NOMO-1 treated with dmso at 0.1 percent for 144 hours (cell line): ENCODE measurements at regions not wholly inside any gene's neighbourhood (a gene's known extent, or its start where the extent isn't known, plus 50 kb on each side); places are given as distances from the start of the nearest gene placed in this dataset.

Experiments used
- DNase-seq: peaks from one replicate; lab custom pipeline; 2025; ENCODE audit not compliant: unreplicated experiment; lab: John Stamatoyannopoulos, UW

DNA sequence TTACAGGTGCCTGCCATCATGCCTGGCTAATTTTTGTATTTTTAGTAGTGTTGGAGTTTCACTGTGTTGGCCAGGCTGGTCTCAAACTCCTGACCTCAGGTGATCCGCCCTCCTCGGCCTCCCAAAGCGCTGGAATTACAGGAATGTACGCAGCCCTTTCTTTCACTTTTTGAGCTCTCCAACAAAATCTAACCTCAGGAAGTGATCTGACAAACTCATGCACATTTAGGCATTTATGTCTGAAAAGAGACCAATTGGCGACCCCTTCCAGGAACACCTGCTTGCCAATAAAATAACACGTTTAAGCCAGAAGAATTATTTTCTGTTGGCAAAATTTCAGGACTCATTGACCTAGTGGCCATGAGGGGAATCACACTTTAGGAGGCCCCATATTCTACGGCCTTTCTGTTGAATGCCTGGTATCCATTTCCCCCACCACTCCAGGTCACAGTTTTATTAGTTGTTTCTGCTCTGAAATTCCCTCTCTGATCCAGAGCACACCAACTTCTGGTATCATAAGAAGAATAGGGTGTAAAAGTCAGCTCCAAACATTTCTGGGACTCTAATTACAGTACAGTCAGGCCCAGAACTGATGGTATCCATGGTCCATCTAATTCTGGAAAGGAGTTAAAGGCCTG, 65.8 kb upstream of the FRMD4A start:
- DNase-seq, result no peak

DNA sequence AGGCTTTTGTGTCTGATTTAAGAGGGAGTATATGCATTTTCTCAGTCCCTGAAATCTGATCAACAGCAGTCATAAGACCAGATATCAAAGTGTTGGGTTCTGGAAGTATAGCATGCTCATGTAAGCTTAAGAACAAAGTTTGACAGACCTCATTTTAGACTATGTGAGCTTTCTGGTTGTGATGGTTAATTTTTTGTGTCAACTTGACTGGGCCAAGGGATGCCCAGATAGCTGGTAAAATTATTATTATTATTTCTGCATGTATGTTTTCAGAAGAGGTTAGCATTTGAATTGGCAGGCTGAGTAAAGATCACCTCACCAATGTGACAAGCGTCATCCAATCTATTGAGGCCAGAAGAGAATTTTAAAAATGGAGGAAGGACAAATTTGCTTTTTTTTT, 63.5 kb upstream of the FRMD4A start:
- DNase-seq, result no peak

DNA sequence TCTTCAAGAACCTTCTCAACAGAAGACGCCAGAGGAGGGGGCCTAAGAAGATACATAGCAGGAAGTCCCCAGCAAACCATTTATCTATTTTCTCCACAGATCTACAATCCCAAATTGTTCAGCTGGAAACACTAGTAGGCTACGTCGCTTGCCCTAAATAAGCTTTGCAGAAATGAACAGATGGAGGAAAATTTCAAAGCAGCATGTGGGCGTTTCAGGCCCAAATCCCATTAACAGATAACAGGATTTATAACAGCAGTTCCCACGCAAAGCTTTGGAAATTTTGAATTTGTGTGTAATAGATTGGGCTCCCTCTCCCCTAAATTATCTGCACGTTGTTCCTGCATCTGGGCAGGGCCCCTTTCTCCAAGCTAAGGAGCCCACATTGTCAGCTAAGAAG, 60.6 kb upstream of the FRMD4A start:
- DNase-seq, result no peak

DNA sequence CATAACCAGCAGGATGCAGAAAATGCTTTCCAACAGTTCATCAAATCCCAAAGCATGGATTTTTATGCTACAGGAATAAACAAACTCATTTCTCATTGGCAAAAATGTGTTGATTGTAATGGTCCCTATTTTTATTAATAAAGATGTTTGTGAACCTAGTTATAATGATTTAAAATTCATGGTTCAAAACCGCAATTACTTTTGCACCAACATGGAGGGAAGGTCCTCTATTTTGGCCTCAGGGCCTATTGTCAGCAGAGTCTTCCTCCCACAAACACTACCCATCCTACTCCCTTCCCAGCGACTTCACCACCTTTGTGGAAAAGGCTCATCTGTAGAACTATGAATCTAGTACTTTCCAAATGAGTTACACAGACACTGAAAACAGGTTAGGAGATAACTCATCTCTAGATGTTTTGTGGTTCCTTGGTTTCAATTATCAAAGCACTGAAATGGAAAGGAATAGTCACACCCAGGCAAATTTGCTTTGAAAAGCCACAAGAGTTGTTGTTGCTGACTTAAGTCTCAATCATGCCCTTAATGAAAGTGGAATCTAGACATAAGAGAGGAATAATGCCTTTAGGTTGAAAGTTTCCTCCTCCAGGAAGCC, 59.4 kb upstream of the FRMD4A start:
- DNase-seq, result no peak

DNA sequence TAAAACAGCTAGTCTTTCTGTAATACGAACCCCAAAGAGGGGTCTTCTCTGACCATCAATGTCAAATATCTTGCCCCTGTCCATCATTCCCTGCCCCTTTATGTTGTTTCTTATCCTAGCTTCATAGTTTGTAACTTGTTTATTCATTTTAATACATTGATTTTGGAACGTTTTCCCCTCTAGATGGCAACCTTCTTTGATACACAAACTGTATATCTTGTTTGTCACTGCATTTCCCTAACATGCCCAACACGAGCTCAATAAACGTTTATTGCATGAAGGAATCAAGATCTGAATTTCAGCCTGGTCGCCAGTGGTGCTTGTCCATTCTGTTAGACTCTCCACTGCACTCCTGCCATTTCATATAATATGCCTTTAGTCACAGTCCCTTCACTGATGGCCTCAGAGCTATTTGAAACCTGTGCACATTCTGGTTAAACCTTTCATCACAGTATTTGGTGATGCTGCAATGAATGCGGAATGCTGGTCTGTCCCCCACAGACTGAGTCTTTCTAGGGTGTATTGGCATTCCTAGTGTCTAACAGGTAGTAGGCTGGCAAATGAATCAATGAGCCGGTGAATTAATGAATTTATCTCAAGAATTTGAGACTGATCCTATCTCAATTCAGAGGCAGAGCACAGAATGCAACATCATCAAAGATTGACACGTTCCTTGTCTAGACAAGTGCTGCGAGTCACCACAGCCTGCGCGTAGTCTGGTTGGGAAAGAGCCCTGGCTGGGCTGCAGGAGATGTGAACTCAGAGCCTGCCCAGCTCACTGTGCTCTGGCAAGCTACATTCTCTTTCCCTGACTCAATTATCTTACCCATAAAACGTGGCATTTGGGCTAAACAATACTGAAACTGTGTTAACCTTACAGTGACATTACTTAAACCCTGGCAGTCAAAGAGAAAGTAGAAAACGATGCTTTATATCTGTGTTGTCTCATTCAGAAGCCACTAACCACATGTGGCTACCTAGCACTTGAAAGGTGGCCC, 55.2 kb upstream of the FRMD4A start:
- DNase-seq, result no peak

DNA sequence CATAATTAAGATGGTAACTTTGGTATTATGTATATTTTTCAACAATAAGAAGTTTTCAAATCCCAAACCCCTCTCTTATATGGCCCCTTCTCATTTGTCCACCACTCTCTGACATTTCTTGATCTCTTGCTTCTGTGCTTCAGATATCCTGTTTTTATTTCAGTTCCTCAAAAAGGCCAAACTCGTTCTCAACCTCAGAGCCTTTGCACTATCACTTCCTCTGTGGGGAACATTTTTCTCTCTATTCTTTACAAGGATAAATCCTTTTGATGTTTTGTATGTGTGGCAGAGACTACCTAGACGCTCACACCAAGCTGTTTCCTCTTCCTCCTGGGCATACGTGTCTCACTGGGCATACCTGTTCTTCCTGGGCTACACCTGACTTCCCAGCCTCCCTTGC, 54.2 kb upstream of the FRMD4A start:
- DNase-seq, result no peak

DNA sequence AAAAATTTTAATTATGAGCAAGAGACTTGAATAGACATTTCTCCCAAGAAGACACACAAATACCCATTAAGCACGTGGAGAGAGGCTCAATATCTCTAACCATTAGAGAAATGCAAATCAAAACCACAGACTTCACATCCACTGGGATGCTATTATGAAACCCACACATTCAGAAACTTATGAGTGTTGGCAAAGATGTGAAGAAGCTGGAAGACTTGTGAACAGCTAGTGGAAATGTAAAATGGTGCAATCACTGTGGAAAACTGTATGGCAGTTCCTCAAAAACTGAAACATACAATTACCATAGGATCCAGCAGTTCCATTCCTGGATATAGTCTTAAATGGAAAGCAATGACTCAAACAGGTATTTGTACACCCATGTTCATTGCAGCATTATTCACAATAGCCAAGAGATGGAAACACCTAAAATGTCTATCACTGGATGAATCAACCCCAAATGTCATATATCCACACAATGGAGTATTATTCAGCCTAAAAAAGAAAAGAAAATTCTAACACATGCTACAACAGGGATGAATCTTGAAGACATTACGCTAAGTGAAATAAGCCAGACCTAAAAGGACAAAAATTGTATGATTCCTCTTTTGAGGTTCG, 53.5 kb upstream of the FRMD4A start:
- no peak for DNase-seq

DNA sequence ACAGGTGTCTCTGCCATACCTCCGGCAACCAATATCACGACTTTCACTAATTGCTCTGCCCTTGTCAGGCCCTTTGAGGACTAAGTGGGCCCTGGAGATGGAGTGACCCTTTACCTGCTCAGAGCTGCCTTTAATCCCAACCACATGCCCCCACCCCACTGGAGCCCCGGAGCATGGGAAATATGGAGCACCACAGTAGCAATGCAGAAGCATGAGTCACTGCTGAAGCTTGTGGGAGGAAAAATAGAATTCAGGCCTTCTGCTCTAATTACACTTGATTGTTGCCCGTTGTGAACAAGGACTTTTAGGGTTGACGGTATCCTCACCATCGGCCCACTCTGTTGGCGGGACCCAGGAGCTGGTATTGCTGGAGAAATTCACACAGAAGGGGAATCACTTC, 52.5 kb upstream of the FRMD4A start:
- DNase-seq, result no peak

DNA sequence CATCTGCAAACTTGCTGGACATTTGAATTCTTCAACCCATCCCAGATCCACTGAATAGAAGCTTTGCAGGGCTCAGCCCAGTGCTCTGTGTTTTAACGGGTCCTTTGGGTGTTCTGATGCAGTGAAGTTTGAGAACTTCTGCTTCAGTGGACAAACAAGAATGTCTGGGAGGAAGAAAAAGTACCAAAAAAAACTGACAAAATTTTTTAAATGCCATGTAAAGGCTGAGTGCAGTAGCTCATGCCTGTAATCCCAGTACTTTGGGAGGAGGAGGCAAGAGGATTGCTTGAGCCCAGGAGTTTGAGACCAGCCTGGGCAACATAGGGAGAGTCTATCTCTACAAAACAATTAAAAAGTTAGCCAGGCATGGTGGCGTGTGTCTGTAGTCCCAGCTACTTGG, 51.8 kb upstream of the FRMD4A start:
- DNase-seq, result no peak

DNA sequence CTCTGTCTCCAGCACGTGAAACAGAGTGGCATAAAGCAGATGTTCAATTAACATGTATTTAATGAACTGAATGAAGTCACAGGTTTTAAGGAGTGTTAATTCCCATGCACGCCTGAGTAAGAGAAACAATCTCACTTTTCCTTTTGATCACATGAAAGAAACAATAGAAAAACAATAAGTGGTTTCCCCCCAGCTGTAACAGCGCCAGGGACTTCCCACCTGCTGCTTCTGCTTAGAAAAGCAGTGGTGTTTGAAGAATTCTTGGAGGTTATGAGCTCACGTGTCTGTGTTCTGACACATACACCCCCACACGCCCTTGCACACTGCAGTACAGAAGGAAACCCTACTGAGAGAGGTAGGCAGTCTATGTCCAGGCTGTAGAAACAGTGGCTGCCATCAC, 51.3 kb upstream of the FRMD4A start:
- no peak for DNase-seq

DNA sequence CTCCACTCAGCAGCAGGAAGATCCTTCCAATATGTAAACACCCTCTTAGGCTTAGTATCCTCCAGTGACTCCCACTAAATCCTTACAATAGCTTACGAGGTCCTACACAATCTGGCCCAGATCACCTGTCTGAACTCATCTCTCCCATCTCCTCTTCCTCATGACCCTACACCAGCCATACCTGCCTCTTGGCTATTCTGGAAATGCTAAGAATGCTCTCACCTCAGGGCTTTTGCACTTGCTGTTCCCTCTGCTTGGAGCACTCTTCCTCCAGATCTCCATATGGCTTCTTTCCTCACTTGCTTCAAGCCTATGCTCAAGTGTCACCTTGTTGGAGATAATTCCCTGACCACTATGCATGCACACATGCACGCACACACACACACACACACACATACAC, 50.8 kb upstream of the FRMD4A start:
- no peak for DNase-seq

DNA sequence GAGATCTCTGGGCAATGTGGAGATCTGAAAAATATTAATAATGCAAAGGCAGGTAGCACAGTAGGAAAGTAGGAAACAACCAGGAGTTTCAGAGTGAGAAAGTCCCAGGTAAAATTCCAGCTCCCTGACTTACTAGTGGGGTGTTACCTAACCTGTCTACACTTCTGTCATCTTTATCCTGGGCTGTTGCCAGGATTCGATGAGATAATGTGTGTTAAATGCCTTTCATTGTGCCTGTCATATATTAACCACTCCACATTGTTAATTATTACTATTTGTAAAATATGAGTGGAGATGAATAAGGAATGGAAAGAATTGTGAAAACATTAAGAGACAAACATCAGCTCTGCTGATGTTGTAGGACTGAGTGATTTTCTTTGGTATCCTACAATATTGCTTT, 50.0 kb upstream of the FRMD4A start:
- no peak for DNase-seq
